ENCODE measurements at regions not wholly inside any gene's neighbourhood (a gene's known extent, or its start where the extent isn't known, plus 50 kb on each side); places are given as distances from the start of the nearest gene placed in this dataset.

- no peaks in the 10 kb centered on the region for H3K79me2 ChIP-seq (ENCODE audit: insufficient read depth, low read length)
- H3K36me3 ChIP-seq (ENCODE audit: insufficient read depth, low read length) = no peaks in the 10 kb centered on the region
- no peaks in the 10 kb centered on the region for H3K27me3 ChIP-seq (ENCODE audit: insufficient read depth, low read length, poor library complexity)
- no peak overlapping the region for H3K9ac ChIP-seq (ENCODE audit: low read depth, low read length)
- no peak overlapping the region for H3K4me3 ChIP-seq (ENCODE audit: low read depth in 1 of 2, low read length in 2 of 2)
- H3K4me1 ChIP-seq (ENCODE audit: insufficient read depth, low read length) = no peaks in the 10 kb centered on the region
- H4K20me1 ChIP-seq (ENCODE audit: insufficient read depth, low read length) = no peaks in the 10 kb centered on the region
- no peak for TF ChIP-seq EZH2 (IDR thresholded peaks at IDR 0.05; ENCODE audit: borderline replicate concordance, low read depth, low read length, severe bottlenecking)
- no peak for TF ChIP-seq CTCF (IDR thresholded peaks at IDR 0.05; ENCODE audit: borderline replicate concordance, extremely low read depth, low read length, poor library complexity, severe bottlenecking)
- ATAC-seq (ENCODE audit: insufficient read depth, low read depth) (no peak), DNase-seq (no peak)
- H3K4me2 ChIP-seq (ENCODE audit: insufficient read depth, low read length) = no peak overlapping the region
- no peak overlapping the region for H3K27ac ChIP-seq (ENCODE audit: low read length)
- no peak overlapping the region for H2AFZ ChIP-seq (ENCODE audit: low read depth, low read length)
- no peaks in the 10 kb centered on the region for H3K9me3 ChIP-seq (ENCODE audit: insufficient read depth, low read length, severe bottlenecking)
Measured at GRCh38 chr15:29454506-29454905, 184.9 kb upstream of the NSMCE3 start.

- Histone ChIP-seq H3K79me2 (ENCODE audit: insufficient read depth, low read length) (no peaks in the 10 kb centered on the region), H3K4me3 (ENCODE audit: low read depth in 1 of 2, low read length in 2 of 2) (no peak overlapping the region), H3K9me3 (ENCODE audit: insufficient read depth, low read length, severe bottlenecking) (no peaks in the 10 kb centered on the region), H2AFZ (ENCODE audit: low read depth, low read length) (no peak overlapping the region), H3K9ac (ENCODE audit: low read depth, low read length) (no peak overlapping the region), H3K27me3 (ENCODE audit: insufficient read depth, low read length, poor library complexity) (no peaks in the 10 kb centered on the region), H3K27ac (ENCODE audit: low read length) (no peak overlapping the region), H3K36me3 (ENCODE audit: insufficient read depth, low read length) (no peaks in the 10 kb centered on the region), H3K4me2 (ENCODE audit: insufficient read depth, low read length) (no peak overlapping the region), H3K4me1 (ENCODE audit: insufficient read depth, low read length) (no peaks in the 10 kb centered on the region), H4K20me1 (ENCODE audit: insufficient read depth, low read length) (no peaks in the 10 kb centered on the region)
- no peak for TF ChIP-seq EZH2 (IDR thresholded peaks at IDR 0.05; ENCODE audit: borderline replicate concordance, low read depth, low read length, severe bottlenecking)
- no peak for TF ChIP-seq CTCF (IDR thresholded peaks at IDR 0.05; ENCODE audit: borderline replicate concordance, extremely low read depth, low read length, poor library complexity, severe bottlenecking)
- no peak for DNase-seq
- no peak for ATAC-seq (ENCODE audit: insufficient read depth, low read depth)
Measured at GRCh38 chr15:29452881-29453731, 183.5 kb upstream of the NSMCE3 start.

GRCh38 chr15:29451201-29451781, 181.7 kb upstream of the NSMCE3 start:
- ATAC-seq (ENCODE audit: insufficient read depth, low read depth) (no peak), DNase-seq (no peak)
- Histone ChIP-seq H3K27me3 (ENCODE audit: insufficient read depth, low read length, poor library complexity) (no peaks in the 10 kb centered on the region), H3K36me3 (ENCODE audit: insufficient read depth, low read length) (no peaks in the 10 kb centered on the region), H3K4me2 (ENCODE audit: insufficient read depth, low read length) (no peak overlapping the region), H3K4me1 (ENCODE audit: insufficient read depth, low read length) (no peaks in the 10 kb centered on the region), H3K4me3 (ENCODE audit: low read depth in 1 of 2, low read length in 2 of 2) (no peak overlapping the region), H3K9me3 (ENCODE audit: insufficient read depth, low read length, severe bottlenecking) (no peaks in the 10 kb centered on the region), H4K20me1 (ENCODE audit: insufficient read depth, low read length) (no peaks in the 10 kb centered on the region), H3K9ac (ENCODE audit: low read depth, low read length) (no peak overlapping the region), H2AFZ (ENCODE audit: low read depth, low read length) (no peak overlapping the region), H3K27ac (ENCODE audit: low read length) (no peak overlapping the region), H3K79me2 (ENCODE audit: insufficient read depth, low read length) (no peaks in the 10 kb centered on the region)
- TF ChIP-seq EZH2 (IDR thresholded peaks at IDR 0.05; ENCODE audit: borderline replicate concordance, low read depth, low read length, severe bottlenecking) = no peak
- no peak for TF ChIP-seq CTCF (IDR thresholded peaks at IDR 0.05; ENCODE audit: borderline replicate concordance, extremely low read depth, low read length, poor library complexity, severe bottlenecking)
